Tibial nerve (tissue), 4 donors: ENCODE measurements at regions not wholly inside any gene's neighbourhood (a gene's known extent, or its start where the extent isn't known, plus 50 kb on each side); places are given as distances from the start of the nearest gene placed in this dataset.
A peak's percentile ranks its signal among the peaks of the same experiment; 100 is the strongest.

Experiments
- DNase-seq, 2 donors: peaks; one replicate each; pipeline ENCODE4 v3.0.0-alpha.2; 2019; ENCODE audit warnings: low spot score in 2 of 2
- H3K27ac ChIP-seq, 4 donors: fragments of 200-600 bp; sonication (generic) in 3 of 4; one replicate each; pipeline ENCODE4 v1.5.1; 2017 to 2019; ENCODE audit warnings: mild to moderate bottlenecking in 1 of 4
- H3K27me3 ChIP-seq, 2 donors: fragments of 200-600 bp; sonication (generic) in 1 of 2; one replicate each; pipeline versions ENCODE4 v1.5.1 to v1.6.0; 2017 to 2019
- H3K36me3 ChIP-seq, 3 donors: fragments of 200-600 bp; sonication (generic); one replicate each; pipeline ENCODE4 v1.5.1; 2018 to 2019
- H3K4me1 ChIP-seq, 4 donors: fragments of 200-600 bp; sonication (generic) in 3 of 4; one replicate each; pipeline ENCODE4 v1.5.1; 2017 to 2019
- H3K4me3 ChIP-seq, 4 donors: fragments of 200-600 bp; sonication (generic) in 3 of 4; one replicate each; pipeline ENCODE4 v1.5.1; 2017 to 2019; ENCODE audit warnings: mild to moderate bottlenecking in 1 of 4, moderate library complexity in 1 of 4
- H3K9me3 ChIP-seq, 4 donors: fragments of 200-600 bp; sonication (generic) in 3 of 4; one replicate each; pipeline ENCODE4 v1.5.1; 2017 to 2019
- CTCF ChIP-seq, 5 experiments: fragments of 200-600 bp in 3 of 5; fragments of 450-650 bp in 2 of 5; sonication (generic) in 3 of 5; IDR thresholded peaks; one replicate each; pipeline ENCODE4 v1.5.1; 2016 to 2019; ENCODE audit warnings: antibody characterized with exemption in 5 of 5, mild to moderate bottlenecking in 3 of 5, moderate library complexity in 2 of 5
- EP300 ChIP-seq, 2 donors: sonication (generic); formaldehyde crosslinking; IDR thresholded peaks; one replicate each; pipeline ENCODE4 v1.6.1; 2017; ENCODE audit warnings: antibody characterized with exemption in 2 of 2, mild to moderate bottlenecking in 1 of 2
- POLR2A ChIP-seq, 2 donors: fragments of 450-650 bp; IDR thresholded peaks; one replicate each; pipeline ENCODE4 v1.6.1; 2017; ENCODE audit warnings: antibody characterized with exemption in 2 of 2, mild to moderate bottlenecking in 2 of 2, moderate library complexity in 2 of 2
- WGBS, 2 donors: methylation state at CpG; one replicate each; pipeline ENCODE4 v1.1.5; 2018; 5-methylcytosine and 5-hydroxymethylcytosine counted together

DNA sequence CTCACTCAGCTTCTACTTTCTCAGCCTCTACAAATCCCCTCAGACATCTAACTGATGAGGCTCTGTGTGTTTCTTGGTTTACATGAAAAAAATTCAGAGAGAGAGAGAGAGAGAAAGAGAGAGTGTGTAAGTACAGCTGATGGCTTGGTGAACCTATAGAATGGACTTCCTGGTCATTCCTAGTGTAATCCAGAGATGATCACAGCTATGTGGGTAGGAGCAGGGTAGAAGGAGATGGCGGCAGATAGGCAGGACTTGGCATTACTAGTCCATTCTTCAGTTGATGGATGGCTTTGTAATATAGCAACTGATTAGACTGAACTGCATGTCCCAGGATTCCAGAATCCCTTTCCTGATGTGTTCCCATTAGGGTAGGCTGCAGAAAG, 429.3 kb upstream of the CLINT1 start:
- 83 to 93% methylated on average over 1 of the region's 1 CpG for WGBS, 2 donors
- no peak overlapping the region for H3K27ac ChIP-seq
- peaks cover 0 to 7% (median 0%) of the 10 kb centered on the region in 4 donors for H3K4me1 ChIP-seq
- H3K9me3 ChIP-seq = peaks cover 0 to 3% (median under 1%) of the 10 kb centered on the region in 4 donors
- H3K4me3 ChIP-seq = no peak overlapping the region
- no peak for DNase-seq
- no peaks in the 10 kb centered on the region for H3K36me3 ChIP-seq
- no peak for TF ChIP-seq POLR2A (IDR thresholded peaks at IDR 0.05)
- no peak for TF ChIP-seq CTCF (IDR thresholded peaks at IDR 0.05)
- no peak for TF ChIP-seq EP300 (IDR thresholded peaks at IDR 0.05)
- H3K27me3 ChIP-seq = no peaks in the 10 kb centered on the region

DNA sequence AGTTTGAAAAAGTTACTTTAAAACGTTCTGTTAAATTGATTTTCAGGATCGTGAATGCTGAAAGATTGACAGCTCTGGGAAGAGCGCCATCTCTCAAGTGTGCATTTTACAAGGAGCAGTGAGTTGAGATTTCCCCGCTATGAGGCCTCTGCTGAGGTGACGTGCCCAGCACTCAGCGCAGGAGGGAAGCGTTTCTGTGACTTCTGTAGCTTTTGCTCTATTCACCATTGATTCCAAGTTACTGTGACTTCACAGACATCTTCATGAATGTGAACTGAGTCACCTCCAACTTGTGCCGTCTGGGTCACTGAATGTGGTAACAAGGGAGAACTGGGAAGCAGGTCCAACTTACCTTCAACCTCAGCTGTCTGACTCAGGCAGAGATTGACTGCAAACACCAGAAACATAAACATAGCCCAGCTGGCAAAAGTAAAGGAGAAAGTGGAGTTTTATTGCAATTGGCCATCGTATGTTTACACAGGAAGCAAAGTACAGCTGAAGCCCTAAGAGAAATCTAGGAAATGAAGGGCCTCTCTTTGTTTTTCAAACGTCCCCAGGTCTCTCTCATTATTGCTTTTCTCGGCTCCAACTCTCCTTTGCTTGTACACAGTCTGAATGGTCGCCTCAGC, 428.8 kb upstream of the CLINT1 start:
- 46 to 47% methylated on average over 12 of the region's 12 CpGs for WGBS, 2 donors
- no peak overlapping the region for H3K4me3 ChIP-seq
- peaks cover 0 to 7% (median 0%) of the 10 kb centered on the region in 4 donors for H3K4me1 ChIP-seq
- no peak overlapping the region for H3K27ac ChIP-seq
- no peaks in the 10 kb centered on the region for H3K36me3 ChIP-seq
- no peaks in the 10 kb centered on the region for H3K27me3 ChIP-seq
- TF ChIP-seq CTCF (IDR thresholded peaks at IDR 0.05) (no peak), POLR2A (IDR thresholded peaks at IDR 0.05) (no peak), EP300 (IDR thresholded peaks at IDR 0.05) (no peak)
- peak in 1 of 2 donors; percentile 5 for DNase-seq
- no peaks in the 10 kb centered on the region for H3K9me3 ChIP-seq

GRCh38 chr5:158286827-158287226, 427.9 kb upstream of the CLINT1 start:
- TF ChIP-seq POLR2A (IDR thresholded peaks at IDR 0.05) (no peak), EP300 (IDR thresholded peaks at IDR 0.05) (no peak), CTCF (IDR thresholded peaks at IDR 0.05) (no peak)

DNA sequence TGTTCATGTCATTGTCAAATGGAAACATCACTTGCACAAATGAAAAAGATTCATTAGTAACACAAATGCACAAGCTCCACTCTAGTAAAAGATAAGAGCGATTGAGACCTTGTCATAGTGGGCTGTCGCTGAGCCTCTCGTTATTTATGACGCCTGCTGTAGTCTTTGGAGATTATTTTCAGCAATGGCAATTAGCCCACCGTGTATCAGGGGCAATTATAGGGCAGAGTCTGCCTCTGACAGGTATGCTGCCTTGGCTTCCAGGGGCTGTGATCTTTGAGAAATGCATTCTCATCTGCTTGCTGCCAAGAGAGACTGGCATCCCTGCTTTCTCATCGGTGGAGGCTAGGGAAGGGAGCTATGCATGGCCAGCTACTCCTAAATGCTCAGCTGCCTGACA, 426.8 kb upstream of the CLINT1 start:
- DNase-seq = no peak
- 84 to 92% methylated on average over 6 of the region's 6 CpGs for WGBS, 2 donors

More at GRCh38 chr5:158286827-158287226, 427.9 kb upstream of the CLINT1 start:
- no peak for DNase-seq
- H3K4me3 ChIP-seq = no peak overlapping the region
- H3K27ac ChIP-seq = no peak overlapping the region
- H3K9me3 ChIP-seq = no peaks in the 10 kb centered on the region
- H3K27me3 ChIP-seq = no peaks in the 10 kb centered on the region
- peaks cover 0 to 7% (median 0%) of the 10 kb centered on the region in 4 donors for H3K4me1 ChIP-seq
- no peaks in the 10 kb centered on the region for H3K36me3 ChIP-seq
- WGBS, 2 donors = 86 to 95% methylated on average over 1 of the region's 1 CpG

More for the DNA sequence above, 426.8 kb upstream of the CLINT1 start:
- H3K27ac ChIP-seq = no peak overlapping the region
- no peaks in the 10 kb centered on the region for H3K9me3 ChIP-seq
- no peak overlapping the region for H3K4me3 ChIP-seq
- H3K27me3 ChIP-seq = no peaks in the 10 kb centered on the region
- no peaks in the 10 kb centered on the region for H3K36me3 ChIP-seq
- no peak for TF ChIP-seq CTCF (IDR thresholded peaks at IDR 0.05)
- TF ChIP-seq EP300 (IDR thresholded peaks at IDR 0.05) = no peak
- TF ChIP-seq POLR2A (IDR thresholded peaks at IDR 0.05) = no peak
- peaks cover 0 to 7% (median 0%) of the 10 kb centered on the region in 4 donors for H3K4me1 ChIP-seq
